ENCODE measurements at regions not wholly inside any gene's neighbourhood (a gene's known extent, or its start where the extent isn't known, plus 50 kb on each side); places are given as distances from the start of the nearest gene placed in this dataset.

DNA sequence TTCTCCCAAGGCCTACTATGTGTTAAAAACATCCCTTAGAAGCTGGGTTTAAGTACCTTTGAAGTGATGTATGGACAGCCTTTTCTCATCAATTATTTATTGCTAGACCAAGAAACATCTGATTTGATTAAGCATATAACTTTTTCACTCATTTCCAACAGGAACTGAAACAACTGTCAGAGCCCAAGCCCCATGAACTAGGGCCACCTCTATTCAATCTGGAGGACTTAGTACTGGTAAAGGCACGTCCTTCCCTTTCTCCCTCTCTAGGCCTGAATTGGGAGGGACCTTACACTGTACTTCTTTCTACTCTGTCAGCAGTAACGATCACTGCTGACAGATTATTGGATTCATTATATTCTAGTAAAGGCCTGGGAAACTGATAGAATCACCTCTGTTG, 612.0 kb upstream of the CDH8 start:
- Histone ChIP-seq H2BK120ac (ENCODE audit: low read depth, low read length, poor library complexity, severe bottlenecking) (no peak overlapping the region), H2BK20ac (ENCODE audit: low read depth, low read length, poor library complexity, severe bottlenecking) (no peak overlapping the region), H4K91ac (ENCODE audit: insufficient read length, low read depth, low read length) (no peak overlapping the region), H3K23me2 (ENCODE audit: insufficient read length, low read depth, low read length, poor library complexity, severe bottlenecking) (no peaks in the 10 kb centered on the region), H3K4me1 (ENCODE audit: insufficient read depth, low read length) (no peaks in the 10 kb centered on the region), H2BK12ac (ENCODE audit: insufficient read length, low read depth, low read length) (no peak overlapping the region), H3K4me2 (ENCODE audit: insufficient read depth, insufficient read length, low read length) (no peak overlapping the region), H3K4ac (ENCODE audit: low read depth, low read length) (no peak overlapping the region), H2BK15ac (ENCODE audit: low read depth, low read length) (no peak overlapping the region), H3K23ac (ENCODE audit: insufficient read length, low read depth, low read length) (no peak overlapping the region), H3K9ac (ENCODE audit: extremely low read depth, insufficient read length, low read length) (no peak overlapping the region), H4K20me1 (ENCODE audit: control insufficient read depth, insufficient read depth, insufficient read length) (no peaks in the 10 kb centered on the region), H3T11ph (ENCODE audit: low read length) (no peak overlapping the region), H3K27me3 (ENCODE audit: insufficient read depth, low read length) (no peaks in the 10 kb centered on the region), H3K18ac (ENCODE audit: insufficient read length, low read depth, low read length) (no peak overlapping the region), H2AFZ (ENCODE audit: low read length) (no peak overlapping the region), H3K79me2 (ENCODE audit: insufficient read depth, low read length) (no peaks in the 10 kb centered on the region), H3K14ac (ENCODE audit: insufficient read depth, low read length) (no peak overlapping the region), H4K5ac (ENCODE audit: insufficient read length, low read depth, low read length) (no peak overlapping the region), H4K8ac (replicated peaks; ENCODE audit: insufficient read length, low read depth, low read length) (no peak overlapping the region), H3K56ac (ENCODE audit: insufficient read length, low read depth, low read length) (no peak overlapping the region), H3K27ac (ENCODE audit: insufficient read length, low read depth, low read length) (no peak overlapping the region), H2BK5ac (ENCODE audit: insufficient read length, low read length) (no peak overlapping the region), H3K79me1 (ENCODE audit: insufficient read depth, low read depth, low read length, poor library complexity, severe bottlenecking) (no peaks in the 10 kb centered on the region), H2AK5ac (ENCODE audit: insufficient read length, low read length) (no peak overlapping the region), H3K9me3 (ENCODE audit: control insufficient read depth, low read depth, low read length) (no peaks in the 10 kb centered on the region)
- no peaks in the 10 kb centered on the region; a peak in 1 of 5 replicates for H3K9me3 Mint-ChIP-seq
- H3K27ac Mint-ChIP-seq, result no peak overlapping the region
- no peaks in the 10 kb centered on the region for H3K27me3 Mint-ChIP-seq (ENCODE audit: low read depth)
- no peaks in the 10 kb centered on the region; a peak in 1 of 7 replicates for H3K36me3 Mint-ChIP-seq (ENCODE audit: insufficient read depth in 1 of 3, low read depth in 3 of 3)
- no peak for DNase-seq
- TF ChIP-seq, protein P1, sequence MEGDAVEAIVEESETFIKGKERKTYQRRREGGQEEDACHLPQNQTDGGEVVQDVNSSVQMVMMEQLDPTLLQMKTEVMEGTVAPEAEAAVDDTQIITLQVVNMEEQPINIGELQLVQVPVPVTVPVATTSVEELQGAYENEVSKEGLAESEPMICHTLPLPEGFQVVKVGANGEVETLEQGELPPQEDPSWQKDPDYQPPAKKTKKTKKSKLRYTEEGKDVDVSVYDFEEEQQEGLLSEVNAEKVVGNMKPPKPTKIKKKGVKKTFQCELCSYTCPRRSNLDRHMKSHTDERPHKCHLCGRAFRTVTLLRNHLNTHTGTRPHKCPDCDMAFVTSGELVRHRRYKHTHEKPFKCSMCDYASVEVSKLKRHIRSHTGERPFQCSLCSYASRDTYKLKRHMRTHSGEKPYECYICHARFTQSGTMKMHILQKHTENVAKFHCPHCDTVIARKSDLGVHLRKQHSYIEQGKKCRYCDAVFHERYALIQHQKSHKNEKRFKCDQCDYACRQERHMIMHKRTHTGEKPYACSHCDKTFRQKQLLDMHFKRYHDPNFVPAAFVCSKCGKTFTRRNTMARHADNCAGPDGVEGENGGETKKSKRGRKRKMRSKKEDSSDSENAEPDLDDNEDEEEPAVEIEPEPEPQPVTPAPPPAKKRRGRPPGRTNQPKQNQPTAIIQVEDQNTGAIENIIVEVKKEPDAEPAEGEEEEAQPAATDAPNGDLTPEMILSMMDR (conservative IDR thresholded peaks at IDR 0.05), result no peak
- H3K4me3 Mint-ChIP-seq, result no peak overlapping the region
- no CpG with 5 or more reads among the region's 2 CpGs for WGBS (ENCODE audit: extremely low coverage, insufficient read length, low lambda C conversion rate)
- H3K4me1 Mint-ChIP-seq, result peaks cover 3 to 5% of the 10 kb centered on the region in 2 experiments; a peak in 2 of 4 replicates

All from H9 (cell line).